SK-N-MC (cell line): ENCODE measurements at regions not wholly inside any gene's neighbourhood (a gene's known extent, or its start where the extent isn't known, plus 50 kb on each side); places are given as distances from the start of the nearest gene placed in this dataset.

Source experiments
- DNase-seq: peaks from one replicate; pipeline ENCODE4 v3.0.0-alpha.2; 2011; ENCODE audit warnings: low read depth, low spot score
- H3K27ac ChIP-seq: fragments of 200-600 bp; sonication (generic); 2 replicates; pipeline ENCODE4 v1.5.1; 2016; ENCODE audit warnings: mixed run types
- H3K36me3 ChIP-seq: fragments of 200-600 bp; sonication (generic); 2 replicates; pipeline ENCODE4 v1.6.1; 2017; ENCODE audit warnings: antibody characterized with exemption, low read length, mixed read lengths; ENCODE audit not compliant: insufficient read depth
- H3K4me3 ChIP-seq: fragments of 200-600 bp; sonication (generic); 2 replicates; pipeline ENCODE4 v1.5.1; 2016
- H3K9ac ChIP-seq: fragments of 200-600 bp; sonication (generic); 2 replicates; pipeline ENCODE4 v1.8.0; 2017; ENCODE audit warnings: mixed run types, mixed read lengths; ENCODE audit not compliant: insufficient read length
- H3K9me3 ChIP-seq: fragments of 200-600 bp; sonication (generic); 2 replicates; pipeline ENCODE4 v1.6.1; 2017; ENCODE audit warnings: low read depth, mild to moderate bottlenecking, antibody characterized with exemption, low read length, moderate library complexity, mixed read lengths
- EZH2 ChIP-seq: fragments of 200-600 bp; sonication (generic); IDR thresholded peaks from one replicate; pipeline ENCODE4 v1.6.1; 2017; ENCODE audit warnings: antibody characterized with exemption
- FOXP2 ChIP-seq: optimal IDR thresholded peaks from 2 replicates; pipeline ENCODE3; 2011; ENCODE audit warnings: mild to moderate bottlenecking, moderate library complexity; ENCODE audit not compliant: insufficient read depth; ENCODE audit errors: extremely low read length, control extremely low read depth
- POLR2AphosphoS5 ChIP-seq: IDR thresholded peaks from 2 replicates; pipeline ENCODE4 v1.6.1; 2012; ENCODE audit warnings: mild to moderate bottlenecking, low read depth, low read length, borderline replicate concordance

DNA sequence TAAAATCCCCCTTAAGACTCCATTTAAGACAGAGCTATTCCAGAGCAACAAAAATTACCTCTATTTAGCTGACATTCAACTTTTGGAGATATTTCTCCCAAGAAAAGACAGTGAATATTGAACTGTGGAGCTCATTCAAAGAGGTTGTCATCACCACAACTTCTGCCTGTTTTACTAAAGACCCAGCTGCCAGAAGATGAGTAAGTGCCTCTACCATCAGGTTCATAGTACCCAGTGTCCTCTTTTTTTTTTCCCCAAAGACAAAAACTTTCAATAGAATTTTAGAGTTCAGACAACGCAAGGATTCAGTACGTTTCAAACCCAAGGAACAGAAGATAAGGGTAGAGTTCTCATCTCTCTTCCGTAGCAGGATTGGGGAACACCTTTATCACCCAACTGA lies 461.3 kb downstream of the BCAT1 start:
- Histone ChIP-seq H3K36me3 (no peaks in the 10 kb centered on the region), H3K9me3 (no peaks in the 10 kb centered on the region), H3K27ac (no peak overlapping the region), H3K4me3 (no peak overlapping the region), H3K9ac (no peak overlapping the region)
- TF ChIP-seq POLR2AphosphoS5 (no peak), EZH2 (no peak), FOXP2 (no peak)
- DNase-seq: no peak

- Histone ChIP-seq H3K27ac (no peak overlapping the region), H3K4me3 (no peak overlapping the region), H3K9me3 (no peaks in the 10 kb centered on the region), H3K9ac (no peak overlapping the region), H3K36me3 (no peaks in the 10 kb centered on the region)
- TF ChIP-seq EZH2 (no peak), FOXP2 (no peak), POLR2AphosphoS5 (no peak)
- DNase-seq: no peak
These were observed 465.2 kb downstream of the BCAT1 start for GRCh38 chr12:24483732-24484131.

DNA sequence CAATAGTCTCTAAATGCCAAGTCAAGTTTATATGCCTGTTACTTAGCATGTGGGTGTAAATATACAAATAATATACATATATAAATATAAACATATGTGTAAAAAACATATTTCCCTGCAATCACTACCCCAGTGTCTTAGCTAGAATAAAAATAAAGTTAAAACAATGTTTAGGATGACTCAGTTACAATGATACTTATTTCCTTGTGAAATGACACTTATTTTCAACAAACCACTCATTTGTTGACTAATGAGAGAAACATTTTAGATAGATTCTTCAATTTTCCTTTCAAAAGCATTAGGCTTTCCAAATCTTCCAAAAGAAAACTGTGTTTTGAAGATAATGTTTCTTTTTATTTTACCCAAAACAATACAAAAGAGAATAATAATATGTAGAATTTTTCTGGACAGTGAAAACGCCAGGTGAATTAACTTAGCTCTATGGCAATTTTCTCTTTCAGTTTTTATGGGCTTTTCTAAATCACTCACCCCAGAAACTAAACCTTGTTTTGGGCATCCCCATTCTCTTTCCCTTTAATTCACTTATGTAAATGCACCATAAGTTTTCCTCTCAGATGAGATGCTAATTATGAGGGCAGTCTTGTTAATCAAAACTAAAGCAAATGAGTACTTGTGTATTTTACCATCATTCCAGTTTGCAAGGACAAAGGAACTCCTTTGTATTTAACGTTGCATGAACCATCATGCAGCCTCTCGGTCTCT lies 465.9 kb downstream of the BCAT1 start:
- DNase-seq: no peak
- H3K4me3 ChIP-seq: no peak overlapping the region
- H3K36me3 ChIP-seq: no peaks in the 10 kb centered on the region
- no peak for TF ChIP-seq POLR2AphosphoS5
- no peak for TF ChIP-seq FOXP2
- TF ChIP-seq EZH2: no peak
- no peak overlapping the region for H3K27ac ChIP-seq
- no peak overlapping the region for H3K9ac ChIP-seq
- H3K9me3 ChIP-seq: no peaks in the 10 kb centered on the region

GRCh38 chr12:24482044-24482443 lies 466.9 kb downstream of the BCAT1 start:
- Histone ChIP-seq H3K9ac (no peak overlapping the region), H3K4me3 (no peak overlapping the region), H3K27ac (no peak overlapping the region), H3K36me3 (no peaks in the 10 kb centered on the region), H3K9me3 (no peaks in the 10 kb centered on the region)
- DNase-seq: no peak
- TF ChIP-seq FOXP2: no peak
- no peak for TF ChIP-seq EZH2
- TF ChIP-seq POLR2AphosphoS5: no peak

DNA sequence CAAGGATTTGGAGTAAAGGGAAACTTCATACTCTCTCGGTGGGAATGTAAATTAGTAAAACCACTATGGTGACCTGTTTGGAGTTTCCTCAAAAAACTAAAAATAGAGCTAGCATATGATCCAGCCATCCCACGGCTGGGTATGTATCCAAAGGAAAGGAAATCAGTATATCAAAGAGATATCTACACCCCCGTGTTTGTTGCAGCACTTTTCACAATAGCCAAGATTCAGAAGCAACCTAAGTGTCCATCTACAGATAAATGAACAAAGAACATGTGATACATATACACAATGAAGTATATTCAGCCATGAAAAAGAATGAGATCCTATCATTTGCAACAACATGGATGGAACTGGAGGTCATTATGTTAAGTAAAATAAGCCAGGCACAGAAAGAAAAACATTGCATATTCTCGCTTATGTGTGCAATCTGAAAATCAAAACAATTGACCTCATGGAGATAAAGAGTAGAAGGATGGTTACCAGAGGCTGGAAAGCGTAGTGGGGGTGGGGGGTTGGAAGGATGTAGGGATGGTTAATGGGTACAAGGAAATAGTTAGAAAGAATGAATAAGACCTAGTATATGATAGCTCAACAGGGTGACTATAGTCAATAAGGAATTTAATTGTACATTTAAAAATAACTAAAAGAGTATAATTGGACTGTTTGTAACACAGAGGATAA lies 468.0 kb downstream of the BCAT1 start:
- Histone ChIP-seq H3K4me3 (no peak overlapping the region), H3K27ac (no peak overlapping the region), H3K36me3 (no peaks in the 10 kb centered on the region), H3K9ac (no peak overlapping the region), H3K9me3 (no peaks in the 10 kb centered on the region)
- TF ChIP-seq EZH2 (no peak), FOXP2 (no peak), POLR2AphosphoS5 (no peak)
- DNase-seq: no peak

GRCh38 chr12:24479131-24479530 lies 469.8 kb downstream of the BCAT1 start:
- no peak overlapping the region for H3K27ac ChIP-seq
- H3K9ac ChIP-seq: no peak overlapping the region
- no peak for DNase-seq
- H3K9me3 ChIP-seq: no peaks in the 10 kb centered on the region
- TF ChIP-seq FOXP2: no peak
- TF ChIP-seq POLR2AphosphoS5: no peak
- no peak for TF ChIP-seq EZH2
- H3K4me3 ChIP-seq: no peak overlapping the region
- no peaks in the 10 kb centered on the region for H3K36me3 ChIP-seq

DNA sequence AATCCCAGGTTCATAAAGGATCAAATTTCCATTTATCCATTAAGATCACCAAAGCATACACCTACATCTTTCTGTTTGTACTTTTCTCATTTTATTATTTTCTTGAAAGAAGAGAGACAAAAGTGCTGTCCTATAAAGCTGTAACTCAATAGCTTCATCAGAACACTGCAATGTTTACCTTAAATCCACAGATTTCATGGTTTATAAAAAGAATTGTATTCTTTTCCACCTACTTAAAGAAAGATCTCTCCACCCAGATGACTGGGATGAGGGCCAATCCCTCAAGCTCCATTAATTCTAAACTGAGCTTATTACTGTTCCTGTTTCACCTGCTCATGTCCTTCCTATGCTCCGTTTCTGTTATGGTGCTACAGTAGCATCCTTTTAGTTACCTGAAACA lies 470.6 kb downstream of the BCAT1 start:
- Histone ChIP-seq H3K9me3 (no peaks in the 10 kb centered on the region), H3K36me3 (no peaks in the 10 kb centered on the region), H3K27ac (no peak overlapping the region), H3K4me3 (no peak overlapping the region), H3K9ac (no peak overlapping the region)
- no peak for TF ChIP-seq EZH2
- TF ChIP-seq POLR2AphosphoS5: no peak
- no peak for TF ChIP-seq FOXP2
- no peak for DNase-seq

DNA sequence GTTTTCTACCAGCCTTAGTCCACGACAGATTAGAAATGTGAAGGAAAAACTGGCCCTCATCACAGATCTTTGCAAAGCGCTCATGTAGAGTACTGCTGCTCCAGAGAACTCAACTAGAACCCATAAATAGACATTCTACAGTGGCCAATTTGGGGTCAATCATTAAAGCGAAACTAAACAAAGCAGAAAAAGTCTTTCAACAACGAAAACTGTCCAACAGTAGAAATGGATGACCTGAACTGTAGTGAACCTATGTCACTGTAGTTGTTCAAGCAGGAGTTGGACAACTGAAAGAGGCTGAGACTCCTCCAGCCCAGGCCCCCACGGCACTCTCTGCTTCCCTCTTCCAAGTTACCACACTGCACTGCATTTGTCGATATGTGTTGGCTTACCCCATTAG lies 472.6 kb downstream of the BCAT1 start:
- no peak for DNase-seq
- no peak overlapping the region for H3K4me3 ChIP-seq
- no peak overlapping the region for H3K9ac ChIP-seq
- TF ChIP-seq FOXP2: no peak
- H3K9me3 ChIP-seq: no peaks in the 10 kb centered on the region
- no peak overlapping the region for H3K27ac ChIP-seq
- H3K36me3 ChIP-seq: no peaks in the 10 kb centered on the region

GRCh38 chr12:24475337-24475736 lies 473.6 kb downstream of the BCAT1 start:
- Histone ChIP-seq H3K9ac (no peak overlapping the region), H3K9me3 (no peaks in the 10 kb centered on the region), H3K27ac (no peak overlapping the region), H3K4me3 (no peak overlapping the region), H3K36me3 (no peaks in the 10 kb centered on the region)
- DNase-seq: no peak
- TF ChIP-seq EZH2 (no peak), FOXP2 (no peak), POLR2AphosphoS5 (no peak)
